Stimulated activated CD4-positive, alpha-beta T cell treated with anti-CD3 and anti-CD28 coated beads, TNF-alpha, amount 100 ng/mL, for 4 hours (primary cell): ENCODE measurements at regions not wholly inside any gene's neighbourhood (a gene's known extent, or its start where the extent isn't known, plus 50 kb on each side); places are given as distances from the start of the nearest gene placed in this dataset.

Experiments used
- DNase-seq, 3 experiments: peaks; one replicate each; pipeline ENCODE4 v3.0.0-alpha.2; 2020; ENCODE audit warnings: low read depth in 3 of 3

- no peak for DNase-seq
Measured at GRCh38 chr6:139577763-139578604, 203.5 kb upstream of the CITED2 start.

- DNase-seq, result no peak
Measured at GRCh38 chr6:139577124-139577762, 202.8 kb upstream of the CITED2 start.

GRCh38 chr6:139572001-139572400 is 197.6 kb upstream of the CITED2 start:
- no peak for DNase-seq

- no peak for DNase-seq
Measured at GRCh38 chr6:139570166-139570565, 195.7 kb upstream of the CITED2 start.

GRCh38 chr6:139569566-139569965 is 195.1 kb upstream of the CITED2 start:
- no peak for DNase-seq

GRCh38 chr6:139568956-139569538 is 194.6 kb upstream of the CITED2 start:
- no peak for DNase-seq

GRCh38 chr6:139568151-139568955 is 193.9 kb upstream of the CITED2 start:
- DNase-seq, result no peak

- no peak for DNase-seq
Measured at GRCh38 chr6:139567095-139567494, 192.6 kb upstream of the CITED2 start.

GRCh38 chr6:139565591-139565990 is 191.1 kb upstream of the CITED2 start:
- no peak for DNase-seq

GRCh38 chr6:139557547-139557946 is 183.1 kb upstream of the CITED2 start:
- DNase-seq, result no peak

- no peak for DNase-seq
Measured at GRCh38 chr6:139556532-139556931, 182.1 kb upstream of the CITED2 start.

GRCh38 chr6:139553916-139554315 is 179.5 kb upstream of the CITED2 start:
- DNase-seq, result no peak

GRCh38 chr6:139551376-139551775 is 176.9 kb upstream of the CITED2 start:
- no peak for DNase-seq

- DNase-seq, result no peak
Measured at GRCh38 chr6:139550361-139550760, 175.9 kb upstream of the CITED2 start.

- no peak for DNase-seq
Measured at GRCh38 chr6:139549561-139550070, 175.2 kb upstream of the CITED2 start.

- no peak for DNase-seq
Measured at GRCh38 chr6:139547804-139548203, 173.4 kb upstream of the CITED2 start.

GRCh38 chr6:139547122-139547776 is 172.8 kb upstream of the CITED2 start:
- no peak for DNase-seq

GRCh38 chr6:139546106-139546472 is 171.6 kb upstream of the CITED2 start:
- DNase-seq, result no peak

- no peak for DNase-seq
Measured at GRCh38 chr6:139545206-139546105, 171.0 kb upstream of the CITED2 start.

GRCh38 chr6:139544701-139545057 is 170.2 kb upstream of the CITED2 start:
- DNase-seq, result no peak
